ENCODE measurements at regions not wholly inside any gene's neighbourhood (a gene's known extent, or its start where the extent isn't known, plus 50 kb on each side); places are given as distances from the start of the nearest gene placed in this dataset.

DNA sequence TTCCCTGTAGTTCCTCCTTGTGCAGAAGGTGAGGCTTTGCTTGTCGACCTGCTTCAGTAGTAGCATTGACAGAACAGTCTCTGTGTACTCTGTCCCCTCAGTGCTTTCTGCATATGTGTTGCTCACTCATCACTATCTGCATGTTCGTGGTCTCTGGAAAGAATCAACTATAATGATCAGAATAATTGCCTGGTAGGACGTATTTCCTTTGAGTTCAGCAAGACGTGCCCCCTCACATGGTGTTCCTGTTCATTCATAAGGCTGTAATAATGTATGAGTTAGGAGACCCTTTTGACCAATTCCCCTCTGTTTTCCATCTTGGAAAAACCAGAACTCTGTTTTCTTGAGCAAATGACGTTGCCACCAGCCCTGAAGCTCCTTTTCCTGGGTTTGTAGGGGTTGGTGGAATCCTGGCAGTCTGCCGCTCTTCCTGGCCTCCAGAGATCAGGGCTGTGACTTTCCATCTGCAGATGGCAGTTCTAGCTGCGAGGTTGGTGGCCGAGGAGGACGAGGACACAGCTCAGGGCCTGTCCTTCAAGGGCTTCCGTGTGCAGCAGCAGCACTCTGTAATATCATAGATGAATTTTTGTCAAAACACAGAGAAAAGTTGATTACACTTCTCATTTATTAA, 61.9 kb downstream of the EXOSC2 start:
- DNase-seq (ENCODE audit: low spot score), result no peak
- CTCF ChIA-PET, result no interaction called here
- H3K36me3 ChIP-seq (ENCODE audit: insufficient read depth, low read length, poor library complexity, severe bottlenecking), result no peaks in the 10 kb centered on the region
- no peaks in the 10 kb centered on the region for H3K9me3 ChIP-seq (ENCODE audit: low read depth, low read length, poor library complexity, severe bottlenecking)
- no peaks in the 10 kb centered on the region for H3K27me3 ChIP-seq (replicated peaks; ENCODE audit: insufficient read depth, low read depth, low read length, poor library complexity)
- intact Hi-C loops (cut with micrococcal nuclease; ENCODE audit: unreplicated experiment), result no loop called here
- H3K4me3 ChIP-seq (ENCODE audit: low read depth, low read length, poor library complexity, severe bottlenecking), result no peak overlapping the region
- POLR2A ChIA-PET (ENCODE audit: low non-redundant PET), result no interaction called here
- peaks cover 6% of the 10 kb centered on the region for H3K4me1 ChIP-seq (ENCODE audit: insufficient read depth, low read length, poor library complexity, severe bottlenecking)
- no peak overlapping the region for H3K27ac ChIP-seq (ENCODE audit: low read depth, low read length, poor library complexity, severe bottlenecking)
- no TSS peak for BruUV-seq (replicated peaks)
- TF ChIP-seq EZH2 (IDR thresholded peaks at IDR 0.05; ENCODE audit: borderline replicate concordance, low read depth, low read length, poor library complexity, severe bottlenecking), result no peak
- TF ChIP-seq, protein P1, sequence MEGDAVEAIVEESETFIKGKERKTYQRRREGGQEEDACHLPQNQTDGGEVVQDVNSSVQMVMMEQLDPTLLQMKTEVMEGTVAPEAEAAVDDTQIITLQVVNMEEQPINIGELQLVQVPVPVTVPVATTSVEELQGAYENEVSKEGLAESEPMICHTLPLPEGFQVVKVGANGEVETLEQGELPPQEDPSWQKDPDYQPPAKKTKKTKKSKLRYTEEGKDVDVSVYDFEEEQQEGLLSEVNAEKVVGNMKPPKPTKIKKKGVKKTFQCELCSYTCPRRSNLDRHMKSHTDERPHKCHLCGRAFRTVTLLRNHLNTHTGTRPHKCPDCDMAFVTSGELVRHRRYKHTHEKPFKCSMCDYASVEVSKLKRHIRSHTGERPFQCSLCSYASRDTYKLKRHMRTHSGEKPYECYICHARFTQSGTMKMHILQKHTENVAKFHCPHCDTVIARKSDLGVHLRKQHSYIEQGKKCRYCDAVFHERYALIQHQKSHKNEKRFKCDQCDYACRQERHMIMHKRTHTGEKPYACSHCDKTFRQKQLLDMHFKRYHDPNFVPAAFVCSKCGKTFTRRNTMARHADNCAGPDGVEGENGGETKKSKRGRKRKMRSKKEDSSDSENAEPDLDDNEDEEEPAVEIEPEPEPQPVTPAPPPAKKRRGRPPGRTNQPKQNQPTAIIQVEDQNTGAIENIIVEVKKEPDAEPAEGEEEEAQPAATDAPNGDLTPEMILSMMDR (conservative IDR thresholded peaks at IDR 0.05; ENCODE audit: low read depth, low read length), result no peak

DNA sequence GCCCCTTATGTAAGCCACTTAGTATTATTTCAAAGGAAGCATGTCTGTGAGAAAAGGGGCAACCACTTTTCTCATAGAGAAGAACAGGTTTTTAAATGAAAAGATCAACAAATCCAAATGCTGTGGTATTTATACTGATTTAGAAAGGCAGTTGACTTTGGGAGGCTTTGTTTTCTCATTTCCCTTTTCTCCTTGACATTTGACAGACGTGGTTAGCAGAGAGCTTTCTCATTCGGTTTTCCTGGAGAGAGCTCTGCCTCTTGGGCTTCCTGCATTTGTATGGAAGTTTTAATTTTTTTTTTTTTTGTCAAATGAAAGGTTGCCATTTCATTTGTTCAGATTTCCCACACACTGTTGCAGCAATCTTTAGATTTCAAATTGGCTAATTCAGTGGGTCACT, 62.5 kb downstream of the EXOSC2 start:
- Histone ChIP-seq H3K36me3 (ENCODE audit: insufficient read depth, low read length, poor library complexity, severe bottlenecking) (no peaks in the 10 kb centered on the region), H3K4me3 (ENCODE audit: low read depth, low read length, poor library complexity, severe bottlenecking) (no peak overlapping the region), H3K9me3 (ENCODE audit: low read depth, low read length, poor library complexity, severe bottlenecking) (no peaks in the 10 kb centered on the region), H3K27me3 (replicated peaks; ENCODE audit: insufficient read depth, low read depth, low read length, poor library complexity) (no peaks in the 10 kb centered on the region), H3K4me1 (ENCODE audit: insufficient read depth, low read length, poor library complexity, severe bottlenecking) (peaks cover 6% of the 10 kb centered on the region), H3K27ac (ENCODE audit: low read depth, low read length, poor library complexity, severe bottlenecking) (no peak overlapping the region)
- no peak for DNase-seq (ENCODE audit: low spot score)
- intact Hi-C loops (cut with micrococcal nuclease; ENCODE audit: unreplicated experiment), result no loop called here
- TF ChIP-seq, protein P1 (conservative IDR thresholded peaks at IDR 0.05; ENCODE audit: low read depth, low read length), result no peak
- no TSS peak for BruUV-seq (replicated peaks)
- CTCF ChIA-PET, result no interaction called here
- POLR2A ChIA-PET (ENCODE audit: low non-redundant PET), result no interaction called here

DNA sequence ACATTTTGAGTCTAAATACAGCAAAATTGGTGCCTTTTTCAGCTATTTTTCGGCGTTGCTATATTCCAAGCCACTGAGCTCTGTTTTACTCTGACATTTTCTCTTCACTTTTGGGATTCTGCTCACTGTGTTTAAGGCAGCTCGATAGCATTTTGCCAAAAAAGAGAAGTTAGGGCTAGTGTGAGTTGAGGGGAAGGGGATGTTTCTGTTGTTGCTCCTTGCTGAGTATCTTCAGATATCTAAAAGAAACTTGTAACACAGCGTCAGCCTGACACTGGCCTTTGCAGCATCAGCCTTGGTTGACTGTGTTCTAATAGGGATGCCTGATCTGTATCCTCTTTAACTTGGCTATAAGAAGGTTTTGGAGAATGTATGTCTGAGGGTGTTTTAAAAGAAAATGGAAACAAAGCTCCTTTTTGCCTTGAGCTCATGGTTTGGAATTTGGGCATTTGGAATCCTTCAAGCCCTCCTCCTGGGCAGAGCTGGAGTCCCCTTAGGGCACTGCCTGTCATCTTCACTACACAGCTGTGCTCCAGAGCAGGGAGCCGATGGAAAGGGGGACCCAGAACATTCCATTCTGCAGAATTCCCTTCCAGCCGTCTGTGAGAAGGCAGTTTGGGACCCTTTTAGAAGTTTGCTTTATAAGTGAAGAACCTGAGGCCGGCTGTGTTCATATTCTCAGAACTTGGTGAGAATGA, 63.0 kb downstream of the EXOSC2 start:
- POLR2A ChIA-PET (ENCODE audit: low non-redundant PET), result no interaction called here
- no peaks in the 10 kb centered on the region for H3K36me3 ChIP-seq (ENCODE audit: insufficient read depth, low read length, poor library complexity, severe bottlenecking)
- TF ChIP-seq EZH2 (IDR thresholded peaks at IDR 0.05; ENCODE audit: borderline replicate concordance, low read depth, low read length, poor library complexity, severe bottlenecking), result no peak
- no peak for DNase-seq (ENCODE audit: low spot score)
- CTCF ChIA-PET, result no interaction called here
- BruUV-seq (replicated peaks), result no TSS peak
- no peaks in the 10 kb centered on the region for H3K9me3 ChIP-seq (ENCODE audit: low read depth, low read length, poor library complexity, severe bottlenecking)
- intact Hi-C loops (cut with micrococcal nuclease; ENCODE audit: unreplicated experiment), result no loop called here
- no peak overlapping the region for H3K27ac ChIP-seq (ENCODE audit: low read depth, low read length, poor library complexity, severe bottlenecking)
- no peaks in the 10 kb centered on the region for H3K27me3 ChIP-seq (replicated peaks; ENCODE audit: insufficient read depth, low read depth, low read length, poor library complexity)
- no peak overlapping the region for H3K4me3 ChIP-seq (ENCODE audit: low read depth, low read length, poor library complexity, severe bottlenecking)
- peaks cover 6% of the 10 kb centered on the region for H3K4me1 ChIP-seq (ENCODE audit: insufficient read depth, low read length, poor library complexity, severe bottlenecking)

DNA sequence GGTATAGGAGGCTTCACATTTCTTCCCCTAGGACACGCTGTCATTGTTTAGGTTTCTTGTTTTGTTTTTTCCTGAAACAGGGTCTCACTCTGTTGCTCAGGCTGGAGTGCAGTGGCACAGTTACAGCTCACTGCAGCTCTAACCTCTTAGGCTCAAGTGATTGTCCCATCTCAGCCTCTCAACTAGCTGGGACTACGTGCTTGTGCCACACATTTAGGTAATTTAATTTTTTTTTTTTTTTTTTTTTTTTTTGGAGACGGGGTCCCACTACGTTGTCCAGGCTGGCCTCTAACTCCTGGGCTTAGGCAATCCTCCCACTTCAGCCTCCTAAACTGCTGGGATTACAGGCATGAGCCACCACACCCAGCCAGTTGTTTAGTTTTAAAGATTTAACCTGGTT, 66.2 kb downstream of the EXOSC2 start:
- POLR2A ChIA-PET (ENCODE audit: low non-redundant PET), result no interaction called here
- no peak for TF ChIP-seq EZH2 (IDR thresholded peaks at IDR 0.05; ENCODE audit: borderline replicate concordance, low read depth, low read length, poor library complexity, severe bottlenecking)
- TF ChIP-seq, protein P1 (conservative IDR thresholded peaks at IDR 0.05; ENCODE audit: low read depth, low read length), result no peak
- DNase-seq (ENCODE audit: low spot score), result no peak
- Histone ChIP-seq H3K4me3 (ENCODE audit: low read depth, low read length, poor library complexity, severe bottlenecking) (no peak overlapping the region), H3K36me3 (ENCODE audit: insufficient read depth, low read length, poor library complexity, severe bottlenecking) (no peaks in the 10 kb centered on the region), H3K27me3 (replicated peaks; ENCODE audit: insufficient read depth, low read depth, low read length, poor library complexity) (no peaks in the 10 kb centered on the region), H3K9me3 (ENCODE audit: low read depth, low read length, poor library complexity, severe bottlenecking) (no peaks in the 10 kb centered on the region), H3K27ac (ENCODE audit: low read depth, low read length, poor library complexity, severe bottlenecking) (no peak overlapping the region), H3K4me1 (ENCODE audit: insufficient read depth, low read length, poor library complexity, severe bottlenecking) (peaks cover 13% of the 10 kb centered on the region)
- CTCF ChIA-PET, result interaction anchor here (0.5 kb wide), 1 partner anchor 380 kb away, joined by 9 read pairs; no protein-coding TSS in a partner anchor
- intact Hi-C loops (cut with micrococcal nuclease; ENCODE audit: unreplicated experiment), result no loop called here
- BruUV-seq (replicated peaks), result no TSS peak

All from A673 (cell line).